NCI-H2107 (cell line): ENCODE measurements at regions not wholly inside any gene's neighbourhood (a gene's known extent, or its start where the extent isn't known, plus 50 kb on each side); places are given as distances from the start of the nearest gene placed in this dataset.

Experiments
- DNase-seq: peaks from one replicate; lab custom pipeline; 2025; lab: John Stamatoyannopoulos, UW

DNA sequence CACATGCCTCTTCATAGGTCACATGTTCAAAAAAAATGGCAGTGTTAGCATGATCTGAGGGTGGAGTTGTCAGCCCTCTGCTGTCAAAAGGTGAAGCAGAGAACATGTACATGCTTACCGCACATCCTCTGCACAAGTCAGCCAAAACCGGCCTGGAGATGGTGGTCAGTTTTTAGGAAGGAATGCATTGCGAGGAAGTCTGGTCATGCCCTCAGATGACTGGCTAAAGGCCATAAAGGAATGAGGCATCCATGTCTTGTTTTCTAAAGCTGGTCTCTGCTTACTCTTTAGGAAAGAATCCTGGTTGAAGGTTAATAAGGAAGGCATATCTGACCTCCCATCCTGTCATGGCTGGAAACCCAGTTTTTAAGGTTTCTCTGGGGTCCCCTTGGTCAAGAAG is 292.0 kb upstream of the CCDC54 start:
- DNase-seq, result no peak

DNA sequence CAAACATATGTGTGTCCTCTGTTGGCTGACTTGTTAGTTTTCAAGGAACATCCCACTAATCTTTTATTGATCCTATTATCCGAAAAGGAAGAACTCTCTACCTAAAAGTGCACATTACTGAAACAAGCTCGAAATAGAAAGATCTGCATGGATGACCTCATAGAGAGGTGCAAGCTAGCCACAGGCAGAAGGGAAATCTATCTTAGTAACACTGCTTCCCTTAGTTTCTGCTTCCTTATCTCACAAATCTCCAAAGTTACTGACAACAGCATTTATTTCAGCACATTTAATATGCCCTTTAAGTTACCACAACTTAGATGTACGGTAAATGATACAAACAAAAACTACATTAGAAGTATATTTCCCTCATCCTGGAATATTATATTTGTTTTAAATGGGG is 285.1 kb upstream of the CCDC54 start:
- no peak for DNase-seq

DNA sequence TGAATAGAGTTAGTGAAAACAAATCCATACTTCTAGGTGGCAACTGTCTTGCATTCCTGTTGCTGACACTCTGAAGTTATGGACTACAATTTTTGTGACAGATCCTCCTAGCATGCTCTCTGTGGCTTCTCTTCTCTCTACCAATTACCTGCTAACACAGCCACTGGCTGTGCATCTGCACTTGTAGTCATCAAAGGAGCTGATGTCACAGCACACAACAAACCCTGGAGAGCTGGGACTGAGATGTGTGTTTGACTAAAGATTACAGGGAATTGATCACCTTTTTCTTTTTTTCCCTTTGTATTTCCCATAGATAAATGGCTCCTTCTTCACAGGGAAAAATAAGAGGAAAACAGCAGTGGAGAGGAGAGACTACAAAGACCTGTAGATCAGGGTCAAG is 278.4 kb upstream of the CCDC54 start:
- no peak for DNase-seq

DNA sequence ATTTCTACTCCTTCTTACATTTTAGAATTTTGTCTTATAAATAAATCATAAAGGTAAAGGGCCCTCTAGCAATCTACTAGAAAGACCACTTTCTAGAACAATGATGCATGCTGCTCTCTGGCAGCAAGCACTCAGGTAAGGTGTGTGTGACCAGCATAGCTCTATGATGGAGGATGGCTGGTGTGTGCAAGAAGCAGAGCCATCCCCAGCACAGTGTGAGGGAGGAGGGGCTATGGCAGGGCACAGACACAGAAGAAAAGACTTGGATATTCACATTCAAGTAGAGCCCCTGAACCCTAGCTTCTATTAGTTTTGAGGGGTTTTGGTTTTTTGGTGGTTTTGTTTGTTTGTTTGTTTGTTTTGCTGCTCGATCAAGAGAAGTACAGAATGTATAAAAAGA is 277.1 kb upstream of the CCDC54 start:
- no peak for DNase-seq

DNA sequence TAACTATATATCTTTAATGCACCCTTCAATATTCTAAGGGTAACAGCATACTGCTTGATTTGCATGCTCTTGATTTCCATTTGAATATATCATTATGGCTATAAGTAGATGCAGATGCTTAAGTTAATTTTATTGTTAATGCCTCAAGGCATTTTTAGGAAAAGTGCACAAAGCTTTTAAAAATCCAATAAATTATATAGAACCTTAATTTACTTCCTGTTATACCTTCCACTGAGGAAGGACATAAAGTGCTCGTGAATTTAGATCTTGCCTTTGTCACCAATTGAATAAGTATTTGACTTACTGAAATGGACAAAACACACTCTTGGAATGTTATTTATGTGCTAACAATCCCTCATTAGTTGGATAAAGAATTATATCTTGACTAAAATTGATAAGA is 276.7 kb upstream of the CCDC54 start:
- no peak for DNase-seq

DNA sequence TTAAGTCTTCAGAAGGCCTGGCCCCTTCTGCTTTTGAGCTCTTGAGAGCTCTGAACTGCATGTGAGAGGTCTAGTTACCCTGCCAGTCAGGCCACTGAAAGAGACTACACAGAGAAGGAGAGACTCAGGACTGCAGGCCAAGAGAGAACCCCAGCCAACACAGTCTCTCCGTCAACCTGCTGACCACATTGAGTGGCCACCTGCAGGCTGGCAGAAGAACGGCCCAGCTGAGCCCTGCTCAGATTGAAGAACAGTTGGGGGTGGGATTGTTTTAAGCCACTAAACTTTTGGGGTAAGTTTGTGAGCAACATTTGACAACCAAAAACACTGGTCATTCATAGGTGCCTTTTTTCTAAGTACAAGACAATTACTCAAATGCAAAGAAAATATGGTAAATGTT is 273.5 kb upstream of the CCDC54 start:
- no peak for DNase-seq

- no peak for DNase-seq
Observed at GRCh38 chr3:107106316-107106715, 270.9 kb upstream of the CCDC54 start.

DNA sequence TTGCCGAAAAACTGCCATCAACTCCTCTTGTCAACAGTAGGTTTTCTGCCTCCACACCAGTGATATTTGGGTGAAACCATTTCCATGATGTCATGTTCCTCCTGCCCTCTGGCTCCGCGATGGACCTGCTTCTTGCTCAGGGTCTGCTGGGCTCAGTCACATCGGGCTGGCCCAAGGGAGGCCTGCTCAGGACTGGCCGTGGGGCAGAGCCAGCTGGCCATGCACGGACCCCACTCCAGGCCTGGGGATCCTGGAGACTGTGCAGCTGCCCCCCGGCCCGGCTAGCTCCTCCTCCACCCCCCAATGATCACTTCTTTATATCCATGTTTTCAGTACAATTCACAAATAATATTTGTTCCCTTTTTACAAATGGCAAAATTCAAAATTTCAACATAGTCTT is 270.3 kb upstream of the CCDC54 start:
- no peak for DNase-seq

- no peak for DNase-seq
Observed at GRCh38 chr3:107110596-107111305, 266.5 kb upstream of the CCDC54 start.

DNA sequence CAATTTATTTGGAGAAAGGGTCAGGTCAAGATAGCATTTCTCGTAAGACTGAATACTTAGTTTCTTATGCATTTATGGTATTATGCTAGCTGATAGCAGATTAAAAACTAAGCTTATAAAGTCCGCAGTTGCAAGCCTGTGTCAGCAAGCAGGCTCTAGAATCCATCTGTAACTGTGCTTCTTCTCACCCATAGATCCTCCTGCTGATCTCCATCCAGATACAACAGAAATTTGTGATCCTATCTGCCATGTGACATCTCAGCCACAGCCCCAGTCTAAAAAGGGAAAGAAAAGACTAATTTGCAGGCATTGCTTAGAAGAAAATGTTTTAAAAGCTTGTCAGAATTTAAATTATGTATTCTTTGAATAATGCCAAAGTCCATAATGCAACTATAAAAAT is 265.4 kb upstream of the CCDC54 start:
- no peak for DNase-seq

DNA sequence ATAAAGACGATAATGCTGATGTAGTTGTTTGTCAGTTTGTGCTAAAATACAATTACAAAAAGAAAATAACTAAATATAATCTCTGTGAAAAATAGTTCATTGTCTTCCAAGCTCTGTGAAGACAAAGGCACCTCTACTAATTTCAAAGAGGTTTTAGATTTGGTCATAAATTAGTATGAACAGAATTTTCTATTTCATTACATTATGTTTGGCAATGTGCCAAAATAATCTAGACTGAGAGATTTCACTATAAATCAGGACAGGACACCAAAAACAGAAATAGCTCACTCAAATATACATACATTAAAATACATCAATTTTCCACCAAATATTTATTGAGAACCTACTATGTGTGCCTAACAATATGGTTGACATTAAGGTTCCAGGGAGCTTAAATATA is 264.9 kb upstream of the CCDC54 start:
- no peak for DNase-seq

GRCh38 chr3:107116251-107116650 is 261.0 kb upstream of the CCDC54 start:
- no peak for DNase-seq

GRCh38 chr3:107117156-107117555 is 260.1 kb upstream of the CCDC54 start:
- no peak for DNase-seq

DNA sequence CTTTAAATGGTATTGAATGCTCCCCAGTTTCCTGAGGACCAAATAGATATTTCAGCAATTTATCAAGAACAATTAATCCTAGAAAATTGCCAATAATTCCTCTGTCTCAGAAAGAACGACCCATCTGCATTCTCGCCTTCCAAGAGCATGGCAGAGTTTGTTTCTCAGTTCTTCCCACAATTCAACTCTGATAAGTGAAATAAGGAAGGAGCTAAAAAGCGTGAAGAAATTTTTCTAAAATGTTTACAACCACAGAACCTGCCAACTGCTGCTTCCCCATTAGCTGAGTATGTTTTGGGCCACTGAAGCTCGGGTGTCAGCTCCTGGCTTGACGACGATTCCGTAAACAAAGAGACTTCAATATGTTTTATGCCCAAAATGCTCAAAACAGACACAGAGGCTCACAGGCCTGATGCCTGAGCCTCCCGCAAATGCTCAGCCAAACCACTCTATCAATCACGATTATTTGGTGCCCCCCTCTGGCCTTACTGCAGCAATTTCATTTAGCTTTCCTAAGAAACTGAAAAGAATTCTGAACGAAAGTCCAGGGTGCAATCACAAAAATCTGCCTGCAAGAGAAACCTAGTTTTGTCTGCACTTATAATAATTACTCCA is 259.2 kb upstream of the CCDC54 start:
- no peak for DNase-seq

DNA sequence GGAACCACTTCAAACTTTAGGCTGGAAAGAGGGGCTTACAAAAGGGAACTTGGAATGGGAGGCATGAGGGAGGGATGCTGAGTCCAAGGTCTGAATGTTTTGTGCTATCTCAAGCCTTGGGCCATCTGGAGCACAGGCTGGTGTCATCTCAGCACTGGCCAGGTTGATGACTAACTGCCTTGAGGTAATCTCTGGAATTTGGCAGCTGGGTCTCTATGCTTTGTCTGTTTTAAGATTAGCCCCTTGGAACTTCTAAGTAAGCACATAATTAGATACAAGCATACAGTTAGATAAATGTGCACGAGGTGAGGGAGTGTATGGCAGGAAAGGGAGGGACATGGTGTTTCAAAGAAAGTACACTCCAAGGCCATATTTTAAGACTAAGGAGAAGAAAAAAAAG is 252.4 kb upstream of the CCDC54 start:
- DNase-seq, result no peak

- DNase-seq, result no peak
Observed at GRCh38 chr3:107128946-107129345, 248.3 kb upstream of the CCDC54 start.

DNA sequence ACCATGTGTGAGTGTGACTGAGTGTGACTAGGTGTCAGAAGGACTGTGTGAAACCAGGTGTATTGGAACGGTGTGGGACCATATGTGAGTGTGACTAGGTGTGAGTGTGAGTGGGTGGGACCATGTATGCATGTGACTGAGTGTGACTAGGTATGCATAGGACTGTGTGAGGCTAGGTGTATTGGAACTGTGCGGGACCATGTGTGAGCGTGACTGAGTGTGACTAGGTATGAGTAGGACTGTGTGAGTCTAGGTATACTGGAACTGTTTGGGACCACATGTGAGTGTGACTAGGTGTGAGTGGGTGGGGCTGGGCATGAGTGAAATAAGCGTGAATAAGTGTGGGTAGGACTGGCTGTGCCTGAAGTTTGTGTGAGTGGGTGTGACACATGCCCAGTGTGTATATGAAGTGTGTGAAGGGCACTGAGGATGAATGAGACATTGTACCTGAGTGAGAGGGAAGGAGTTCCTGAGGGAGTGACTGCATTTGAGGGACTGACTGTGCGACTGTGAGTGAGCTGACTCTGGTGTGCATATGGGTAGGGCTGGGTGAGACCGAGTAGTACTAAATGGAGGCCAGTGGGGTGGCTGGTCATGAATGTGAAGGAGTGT is 247.0 kb upstream of the CCDC54 start:
- no peak for DNase-seq

- DNase-seq, result no peak
Observed at GRCh38 chr3:107132674-107133073, 244.6 kb upstream of the CCDC54 start.

- no peak for DNase-seq
Observed at GRCh38 chr3:107133891-107134290, 243.3 kb upstream of the CCDC54 start.

DNA sequence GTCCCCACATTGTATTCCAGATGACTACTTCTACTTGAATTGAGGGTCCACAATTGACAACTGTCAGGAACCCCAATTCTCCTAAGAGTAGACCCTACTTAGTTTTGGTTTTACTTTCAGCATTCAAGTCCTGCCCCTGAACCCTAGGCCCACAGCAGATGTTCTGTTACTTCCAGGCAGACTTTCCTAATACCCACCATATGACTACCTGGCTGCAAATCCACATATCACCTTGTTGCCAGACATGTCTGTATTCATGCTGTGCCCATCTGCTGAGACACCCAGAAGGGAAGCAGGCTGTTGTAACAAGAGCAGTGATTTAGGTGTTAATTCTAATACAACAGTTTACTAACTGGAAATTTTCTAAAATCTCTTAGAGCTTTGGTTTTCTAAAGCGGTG is 235.1 kb upstream of the CCDC54 start:
- no peak for DNase-seq

GRCh38 chr3:107142786-107143575 is 234.3 kb upstream of the CCDC54 start:
- DNase-seq, result no peak

DNA sequence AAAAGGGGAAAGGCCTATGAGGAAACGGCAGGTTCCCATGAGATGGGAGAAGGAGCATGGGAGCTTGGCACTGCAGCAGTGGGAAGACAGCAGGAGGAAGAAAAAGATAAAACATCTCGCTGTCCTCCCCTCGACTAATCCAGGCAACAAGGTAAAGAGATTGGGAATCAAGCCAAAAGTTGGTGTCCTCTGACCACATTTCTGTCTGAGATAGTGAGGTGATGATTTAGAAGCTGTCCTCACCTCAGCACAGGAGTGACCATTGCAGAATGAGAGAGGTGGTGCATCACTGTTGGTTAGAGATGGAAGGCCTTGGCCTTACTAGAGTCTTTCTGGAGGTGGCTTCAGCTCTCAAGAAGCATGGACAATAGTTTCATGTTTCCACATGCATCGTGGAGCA is 226.6 kb upstream of the CCDC54 start:
- DNase-seq, result no peak

GRCh38 chr3:107153981-107154380 is 223.3 kb upstream of the CCDC54 start:
- DNase-seq, result no peak
